22Rv1 (cell line): ENCODE measurements at regions not wholly inside any gene's neighbourhood (a gene's known extent, or its start where the extent isn't known, plus 50 kb on each side); places are given as distances from the start of the nearest gene placed in this dataset.

Experiments
- ZFX ChIP-seq: fragments of 450-650 bp; IDR thresholded peaks from 2 replicates; pipeline ENCODE4 v1.6.1; 2017; ENCODE audit warnings: antibody characterized with exemption, borderline replicate concordance
- TF ChIP-seq, protein P1 (sequence below): fragments of 450-650 bp; IDR thresholded peaks from 2 replicates; pipeline ENCODE4 v1.5.1; 2017; ENCODE audit warnings: mild to moderate bottlenecking

DNA sequence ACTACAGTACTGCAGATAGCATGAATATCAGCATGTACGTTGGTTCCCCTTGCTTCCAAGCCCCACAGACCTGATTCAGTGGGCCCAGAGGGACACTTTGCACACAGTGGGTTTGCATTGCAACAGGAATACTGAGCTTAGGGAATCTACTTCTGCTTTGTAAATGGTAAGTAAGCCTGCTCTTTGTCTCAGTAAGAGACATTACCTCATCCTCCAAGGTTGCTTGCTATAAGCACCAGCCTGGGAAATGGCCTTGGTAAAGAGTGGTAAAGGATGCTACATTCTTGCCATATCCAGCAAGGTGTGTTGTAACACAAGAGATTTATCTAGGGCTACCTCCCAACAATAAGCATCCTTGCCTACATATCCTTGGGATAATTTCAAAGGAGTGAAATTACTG is 730.5 kb downstream of the INHBA start:
- TF ChIP-seq, protein P1, sequence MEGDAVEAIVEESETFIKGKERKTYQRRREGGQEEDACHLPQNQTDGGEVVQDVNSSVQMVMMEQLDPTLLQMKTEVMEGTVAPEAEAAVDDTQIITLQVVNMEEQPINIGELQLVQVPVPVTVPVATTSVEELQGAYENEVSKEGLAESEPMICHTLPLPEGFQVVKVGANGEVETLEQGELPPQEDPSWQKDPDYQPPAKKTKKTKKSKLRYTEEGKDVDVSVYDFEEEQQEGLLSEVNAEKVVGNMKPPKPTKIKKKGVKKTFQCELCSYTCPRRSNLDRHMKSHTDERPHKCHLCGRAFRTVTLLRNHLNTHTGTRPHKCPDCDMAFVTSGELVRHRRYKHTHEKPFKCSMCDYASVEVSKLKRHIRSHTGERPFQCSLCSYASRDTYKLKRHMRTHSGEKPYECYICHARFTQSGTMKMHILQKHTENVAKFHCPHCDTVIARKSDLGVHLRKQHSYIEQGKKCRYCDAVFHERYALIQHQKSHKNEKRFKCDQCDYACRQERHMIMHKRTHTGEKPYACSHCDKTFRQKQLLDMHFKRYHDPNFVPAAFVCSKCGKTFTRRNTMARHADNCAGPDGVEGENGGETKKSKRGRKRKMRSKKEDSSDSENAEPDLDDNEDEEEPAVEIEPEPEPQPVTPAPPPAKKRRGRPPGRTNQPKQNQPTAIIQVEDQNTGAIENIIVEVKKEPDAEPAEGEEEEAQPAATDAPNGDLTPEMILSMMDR, result no peak
- TF ChIP-seq ZFX, result no peak
